Prostate gland (tissue), 2 donors: ENCODE measurements at regions not wholly inside any gene's neighbourhood (a gene's known extent, or its start where the extent isn't known, plus 50 kb on each side); places are given as distances from the start of the nearest gene placed in this dataset.

Experiments used
- CTCF ChIP-seq, 4 experiments: fragments of 200-600 bp in 2 of 4; fragments of 450-650 bp in 2 of 4; sonication (generic) in 2 of 4; IDR thresholded peaks; 1 replicate in 3 of 4; 2 replicates in 1 of 4; pipeline ENCODE4 v1.5.1; 2016 to 2019; ENCODE audit warnings: antibody characterized with exemption in 4 of 4, mild to moderate bottlenecking in 2 of 4, moderate library complexity in 2 of 4
- POLR2A ChIP-seq: fragments of 450-650 bp; IDR thresholded peaks from one replicate; pipeline ENCODE4 v1.6.1; 2016; ENCODE audit warnings: antibody characterized with exemption, mild to moderate bottlenecking

- TF ChIP-seq CTCF (IDR thresholded peaks at IDR 0.05) (no peak), POLR2A (no peak)
Observed at GRCh38 chr12:82593901-82594396, 92.8 kb upstream of the TMTC2 start.
